D721Med (cell line): ENCODE measurements at regions not wholly inside any gene's neighbourhood (a gene's known extent, or its start where the extent isn't known, plus 50 kb on each side); places are given as distances from the start of the nearest gene placed in this dataset.

Experiments
- DNase-seq: peaks from one replicate; pipeline ENCODE4 v3.0.0; 2011; ENCODE audit warnings: low spot score; ENCODE audit not compliant: insufficient read length
- FAIRE-seq: peaks from 2 replicates; lab custom pipeline; 2011; peaks lifted over from hg19 to GRCh38; lab: Jason Lieb, UNC
- TF ChIP-seq, protein P1 (sequence below): IDR thresholded peaks from 2 replicates; pipeline ENCODE4 v1.5.1; 2012; ENCODE audit warnings: mild to moderate bottlenecking, control low read depth; ENCODE audit not compliant: insufficient read depth; ENCODE audit errors: missing control alignments

GRCh38 chr11:97963528-97964331 is 1057.0 kb upstream of the CNTN5 start:
- FAIRE-seq (no peak), DNase-seq (no peak)
- TF ChIP-seq, protein P1, sequence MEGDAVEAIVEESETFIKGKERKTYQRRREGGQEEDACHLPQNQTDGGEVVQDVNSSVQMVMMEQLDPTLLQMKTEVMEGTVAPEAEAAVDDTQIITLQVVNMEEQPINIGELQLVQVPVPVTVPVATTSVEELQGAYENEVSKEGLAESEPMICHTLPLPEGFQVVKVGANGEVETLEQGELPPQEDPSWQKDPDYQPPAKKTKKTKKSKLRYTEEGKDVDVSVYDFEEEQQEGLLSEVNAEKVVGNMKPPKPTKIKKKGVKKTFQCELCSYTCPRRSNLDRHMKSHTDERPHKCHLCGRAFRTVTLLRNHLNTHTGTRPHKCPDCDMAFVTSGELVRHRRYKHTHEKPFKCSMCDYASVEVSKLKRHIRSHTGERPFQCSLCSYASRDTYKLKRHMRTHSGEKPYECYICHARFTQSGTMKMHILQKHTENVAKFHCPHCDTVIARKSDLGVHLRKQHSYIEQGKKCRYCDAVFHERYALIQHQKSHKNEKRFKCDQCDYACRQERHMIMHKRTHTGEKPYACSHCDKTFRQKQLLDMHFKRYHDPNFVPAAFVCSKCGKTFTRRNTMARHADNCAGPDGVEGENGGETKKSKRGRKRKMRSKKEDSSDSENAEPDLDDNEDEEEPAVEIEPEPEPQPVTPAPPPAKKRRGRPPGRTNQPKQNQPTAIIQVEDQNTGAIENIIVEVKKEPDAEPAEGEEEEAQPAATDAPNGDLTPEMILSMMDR = no peak

GRCh38 chr11:97964332-97965004 is 1056.3 kb upstream of the CNTN5 start:
- TF ChIP-seq, protein P1 = no peak
- FAIRE-seq = no peak
- no peak for DNase-seq

DNA sequence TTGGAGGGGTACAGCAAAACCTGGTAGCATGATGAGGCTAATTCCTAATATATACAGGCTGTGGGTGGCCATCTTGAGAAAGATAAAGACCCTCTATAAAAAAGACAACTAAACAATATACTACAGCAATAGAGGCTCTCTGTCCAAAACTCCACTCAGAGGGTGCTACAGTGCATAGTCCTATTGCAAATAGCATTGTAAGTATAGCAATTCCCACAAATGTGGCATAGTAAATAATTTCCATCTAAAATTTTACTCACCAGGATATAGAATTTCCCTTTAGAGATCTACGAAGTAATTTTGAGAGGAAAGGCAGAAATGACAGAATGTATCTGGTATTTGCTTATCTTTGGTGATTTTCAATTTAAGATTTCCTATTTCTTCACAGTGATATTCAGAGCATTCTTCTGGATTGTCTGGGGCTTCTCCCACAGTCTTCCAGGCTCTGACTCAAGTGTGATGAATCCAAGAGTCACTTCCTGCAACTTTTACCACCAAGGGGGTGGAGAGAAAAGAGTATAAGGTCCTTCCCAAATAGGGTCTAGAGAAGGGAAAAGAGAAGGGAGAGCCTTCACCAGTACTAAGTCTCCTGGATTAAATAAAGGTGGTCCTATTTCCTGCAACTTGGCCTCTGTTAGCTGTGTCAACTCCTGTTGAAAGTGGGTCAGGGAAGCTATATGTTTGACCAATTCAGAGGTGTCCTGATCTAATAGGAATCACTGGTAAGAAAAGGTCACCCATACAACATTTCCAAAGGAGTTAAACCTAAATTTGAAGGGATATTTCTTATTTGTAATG is 1054.7 kb upstream of the CNTN5 start:
- DNase-seq = no peak
- TF ChIP-seq, protein P1 = no peak
- FAIRE-seq = no peak

GRCh38 chr11:97966901-97967300 is 1053.8 kb upstream of the CNTN5 start:
- DNase-seq (no peak), FAIRE-seq (no peak)
- TF ChIP-seq, protein P1 = no peak

DNA sequence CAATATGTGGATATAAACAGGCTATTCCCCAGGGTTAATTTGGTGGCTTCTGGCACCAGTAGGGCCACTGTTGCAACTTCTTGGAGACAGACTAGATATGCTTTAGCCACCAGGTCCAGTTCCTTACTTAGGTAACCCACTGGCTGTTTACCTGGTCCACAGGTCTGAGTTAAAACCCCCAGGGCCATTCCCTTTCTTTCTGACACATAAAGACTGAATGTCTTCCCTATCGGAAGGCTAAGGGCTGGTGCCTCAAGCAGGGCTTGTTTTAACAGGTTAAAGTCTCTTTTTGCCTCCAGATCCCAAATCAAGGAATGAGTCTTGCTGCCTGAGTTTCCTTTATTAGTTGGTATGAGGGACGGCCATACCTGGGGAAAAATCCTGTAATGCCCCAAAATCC is 1052.7 kb upstream of the CNTN5 start:
- TF ChIP-seq, protein P1 = no peak
- FAIRE-seq (no peak), DNase-seq (no peak)

GRCh38 chr11:97972731-97973130 is 1048.0 kb upstream of the CNTN5 start:
- DNase-seq (no peak), FAIRE-seq (no peak)
- TF ChIP-seq, protein P1 = no peak
